ENCODE measurements at regions not wholly inside any gene's neighbourhood (a gene's known extent, or its start where the extent isn't known, plus 50 kb on each side); places are given as distances from the start of the nearest gene placed in this dataset.
"Not testable (repeated sequence)": the region's sequence is repeated elsewhere in the genome, so short reads cannot be mapped to it uniquely, and the experiment has no call there.

DNA sequence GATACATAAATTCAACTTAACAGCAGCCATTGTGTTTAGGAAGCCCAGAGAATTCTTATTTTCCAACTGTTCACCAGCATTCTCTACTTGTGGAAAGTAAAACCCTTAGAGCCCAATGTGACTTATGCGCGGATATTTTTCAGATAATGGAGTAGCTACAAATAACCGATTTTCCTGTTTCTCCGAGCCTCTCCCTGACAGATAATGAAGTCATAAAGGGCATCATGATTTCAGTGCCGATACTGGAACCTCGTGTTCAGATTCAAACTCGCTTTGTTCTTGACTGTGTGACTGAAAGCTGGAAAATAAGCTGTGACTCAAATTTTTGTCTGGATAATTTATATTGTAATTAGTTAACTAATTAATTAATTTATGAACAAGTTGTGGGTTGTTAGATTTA, 228.2 kb downstream of the VAPA start:
- DNase-seq (ENCODE audit: low read depth) = no peak

DNA sequence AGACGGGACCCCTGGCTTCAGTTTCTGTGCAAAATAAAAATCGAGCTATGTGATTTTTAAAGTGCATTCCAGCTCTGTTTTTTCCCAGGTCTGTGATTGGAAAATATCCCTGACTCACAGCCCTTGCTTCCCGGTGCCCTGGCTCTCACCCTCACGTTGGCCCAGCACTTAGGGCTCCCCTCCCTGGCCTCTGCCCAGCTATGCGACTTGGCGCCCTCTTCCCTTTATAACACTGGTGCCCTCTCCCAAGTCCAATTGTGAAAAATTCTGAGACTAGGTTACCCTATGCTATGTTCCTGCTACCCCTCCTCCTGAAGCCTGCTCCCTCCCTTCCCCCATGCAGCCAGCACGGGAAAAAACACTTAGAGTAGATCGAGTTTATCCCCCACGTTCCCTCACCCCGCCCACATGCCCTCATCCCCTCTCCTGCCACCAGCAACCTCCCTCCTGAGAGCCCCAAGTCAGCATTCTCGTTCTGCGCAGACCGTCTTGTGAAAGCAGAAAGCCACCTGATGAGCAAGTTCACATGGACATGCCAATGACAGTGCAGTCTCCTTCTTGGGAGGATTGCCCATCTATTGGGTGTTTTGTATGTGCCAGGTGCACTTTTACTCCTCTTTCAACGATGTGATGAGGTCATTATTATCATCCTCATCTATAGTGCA, 228.8 kb downstream of the VAPA start:
- DNase-seq (ENCODE audit: low read depth) = no peak

DNA sequence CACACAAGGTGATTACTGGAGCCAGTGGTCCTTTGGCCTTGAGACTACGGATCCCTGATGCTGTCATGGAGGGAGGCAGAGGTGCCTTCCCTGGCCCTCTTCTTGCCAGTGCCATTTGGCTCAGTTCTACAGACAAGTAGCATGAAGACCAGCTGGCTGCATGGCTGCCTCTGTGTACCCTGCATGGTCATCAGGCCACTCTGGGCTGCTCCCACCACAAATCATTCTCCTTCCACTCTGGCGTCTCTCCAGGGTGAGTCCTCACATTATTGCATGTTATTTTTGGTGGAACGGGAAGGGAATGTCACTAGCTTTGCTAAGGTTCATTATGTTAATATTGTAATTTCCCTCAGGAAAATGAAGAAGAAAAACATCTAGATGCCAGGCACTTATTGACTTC, 229.8 kb downstream of the VAPA start:
- DNase-seq (ENCODE audit: low read depth) = no peak

DNA sequence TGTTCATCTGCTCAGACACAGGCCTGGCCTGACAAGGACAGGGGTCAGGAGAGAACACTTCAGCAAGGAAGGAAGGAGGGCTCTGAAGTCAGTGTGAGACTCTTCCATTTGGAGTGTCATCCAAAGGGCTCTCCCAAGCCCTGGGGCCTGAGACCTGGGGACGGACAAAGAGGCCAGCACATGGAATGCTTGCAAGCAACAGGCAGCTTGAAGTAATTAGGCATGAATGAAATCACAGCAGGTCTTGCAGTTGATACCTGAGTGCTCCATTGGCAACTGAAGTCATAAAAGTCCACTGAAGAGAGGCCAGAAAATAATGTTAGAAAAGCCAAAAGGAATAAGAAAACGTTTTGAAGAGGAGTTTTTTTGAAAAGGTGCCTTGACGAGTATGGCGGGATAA, 231.7 kb downstream of the VAPA start:
- DNase-seq (ENCODE audit: low read depth) = no peak

DNA sequence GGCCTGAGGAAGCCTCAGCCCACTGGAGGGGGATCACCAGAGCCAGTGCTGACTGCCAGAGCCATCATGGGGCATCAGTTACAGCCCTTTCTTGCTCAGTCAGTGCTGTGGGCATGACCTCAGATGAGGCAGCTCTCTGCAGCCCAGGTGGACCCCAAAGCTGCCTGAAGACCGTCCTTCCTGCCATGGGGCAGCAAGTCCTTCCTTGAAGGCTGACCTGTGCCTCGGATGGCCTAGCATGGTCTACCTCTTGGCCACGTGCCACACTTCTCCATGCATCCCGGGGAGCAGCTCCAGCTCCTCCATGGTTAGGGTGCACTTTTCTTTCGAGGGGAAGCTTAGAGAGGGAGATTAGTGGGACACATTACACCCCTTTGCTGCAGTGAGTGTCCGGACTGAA, 233.4 kb downstream of the VAPA start:
- DNase-seq (ENCODE audit: low read depth) = no peak

DNA sequence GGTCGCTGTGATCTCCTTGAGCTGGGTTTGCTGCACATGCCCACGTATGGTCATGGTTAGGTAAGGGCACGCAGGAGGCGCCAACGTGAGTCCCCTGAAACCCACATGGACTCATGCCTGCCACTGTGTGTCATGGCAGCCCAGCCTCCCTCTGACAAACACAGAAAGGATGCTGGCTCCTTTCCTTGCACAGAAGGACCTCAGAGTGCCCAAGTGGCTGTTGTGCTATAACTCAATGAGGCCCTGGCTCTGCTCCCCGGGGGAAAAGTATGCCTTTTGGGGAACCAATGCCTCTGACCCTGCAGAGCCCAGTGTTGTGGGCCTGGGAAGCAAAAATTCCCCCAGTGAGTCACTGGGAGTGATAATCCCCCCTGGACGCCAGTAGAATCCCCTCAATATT, 233.9 kb downstream of the VAPA start:
- no peak for DNase-seq (ENCODE audit: low read depth)

DNA sequence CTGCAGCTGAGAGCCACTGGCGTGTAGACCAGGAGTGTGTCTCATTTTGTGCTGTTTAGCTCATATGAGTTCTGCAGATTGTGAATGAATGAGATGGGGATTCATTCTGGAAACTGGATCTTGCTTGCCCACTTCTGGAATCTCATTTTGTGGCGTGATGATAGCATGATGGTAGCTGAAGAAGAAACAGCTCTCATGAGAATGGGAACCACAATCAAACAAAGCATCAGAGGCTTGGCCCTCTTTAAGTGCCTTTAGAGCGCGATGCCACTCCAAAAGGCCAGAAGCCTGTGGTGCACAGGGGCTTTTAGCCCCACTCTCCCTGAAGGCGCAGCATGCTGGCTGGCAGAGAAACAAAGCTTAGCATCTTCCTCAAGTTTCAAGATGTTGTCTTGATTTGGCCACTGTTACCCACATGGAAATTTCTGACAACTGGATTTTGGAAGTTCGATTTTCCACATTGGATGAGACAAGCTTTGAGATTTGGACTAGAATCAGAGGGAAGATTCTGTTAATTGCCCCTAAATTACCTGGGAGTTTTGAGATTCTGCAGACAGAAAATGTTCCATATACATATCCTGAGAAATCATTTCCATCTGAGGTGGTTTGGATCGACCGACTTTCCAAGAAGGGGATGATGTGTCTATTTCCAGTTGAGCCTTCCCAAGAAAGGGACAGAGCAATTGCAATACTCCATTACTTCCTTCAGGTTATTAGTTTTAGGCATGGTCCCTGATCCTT, 234.5 kb downstream of the VAPA start:
- DNase-seq (ENCODE audit: low read depth) = no peak

DNA sequence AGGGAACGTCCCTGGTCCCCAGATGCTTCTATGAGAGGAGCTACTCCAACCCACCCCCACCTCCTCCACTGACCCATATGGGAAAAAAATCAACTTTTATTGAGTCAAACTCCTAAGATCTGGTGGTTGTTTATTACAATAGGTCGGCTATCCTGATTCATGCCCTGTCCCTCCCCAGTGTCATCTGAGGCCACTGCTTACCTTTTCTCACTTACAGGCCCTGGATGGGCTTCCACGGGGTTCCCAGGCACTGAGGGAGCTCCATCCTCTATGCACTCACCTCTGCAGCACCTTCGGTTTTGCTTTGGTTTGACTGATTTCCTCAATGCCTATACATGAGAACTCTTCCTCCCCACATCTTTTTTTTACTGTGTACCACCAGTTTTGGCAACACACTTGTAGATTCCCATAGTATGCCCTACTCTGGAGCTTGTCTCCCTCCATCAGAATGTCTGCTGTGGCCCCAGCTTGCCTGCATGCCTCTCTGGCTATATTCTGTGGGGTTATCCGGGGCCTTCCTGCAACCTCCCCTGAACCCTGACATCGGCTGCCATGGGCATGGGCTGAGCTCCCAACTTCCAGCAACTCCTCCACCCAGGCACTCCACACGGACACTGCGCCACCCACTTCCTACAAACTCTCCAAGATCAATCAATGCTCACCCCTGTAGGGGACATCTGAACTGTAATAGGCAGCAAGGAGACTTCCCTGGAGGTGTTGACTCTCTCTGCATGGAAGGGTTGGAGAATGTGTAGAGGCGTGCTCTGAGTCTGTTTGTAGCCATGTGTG, 236.1 kb downstream of the VAPA start:
- no peak for DNase-seq (ENCODE audit: low read depth)

DNA sequence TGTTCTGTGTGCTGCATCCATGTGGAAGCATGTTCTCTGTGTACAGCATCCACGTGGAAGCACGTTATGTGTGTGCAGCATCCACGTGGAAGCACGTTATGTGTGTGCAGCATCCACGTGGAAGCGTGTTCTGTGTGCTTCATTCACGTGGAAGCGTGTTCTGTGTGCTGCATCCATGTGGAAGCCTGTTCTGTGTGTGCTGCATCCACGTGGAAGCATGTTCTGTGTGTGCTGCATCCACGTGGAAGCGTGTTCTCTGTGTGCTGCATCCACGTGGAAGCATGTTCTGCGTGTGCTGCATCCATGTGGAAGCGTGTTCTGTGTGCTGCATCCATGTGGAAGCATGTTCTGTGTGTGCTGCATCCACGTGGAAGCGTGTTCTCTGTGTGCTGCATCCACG, 236.8 kb downstream of the VAPA start:
- DNase-seq (ENCODE audit: low read depth) = not testable (repeated sequence)

DNA sequence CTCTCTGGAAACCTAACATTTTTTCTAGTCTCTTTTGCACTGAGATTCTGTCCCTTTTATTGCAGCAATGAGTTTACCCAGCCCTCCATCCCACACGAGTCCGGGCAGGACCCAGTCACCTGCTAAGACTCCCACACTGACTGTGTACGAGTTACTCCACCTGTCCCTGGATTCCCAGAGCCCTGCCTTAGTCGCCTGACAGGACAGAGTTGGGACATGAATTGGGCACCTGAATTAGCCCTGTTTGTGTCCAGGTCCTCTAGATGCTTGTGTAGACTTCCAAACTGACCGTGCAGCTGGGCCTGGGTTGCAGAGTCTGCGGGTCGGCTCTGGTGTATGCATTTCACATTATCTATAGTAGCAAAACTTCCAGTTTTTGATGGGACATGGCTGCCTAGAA, 238.7 kb downstream of the VAPA start:
- no peak for DNase-seq (ENCODE audit: low read depth)

DNA sequence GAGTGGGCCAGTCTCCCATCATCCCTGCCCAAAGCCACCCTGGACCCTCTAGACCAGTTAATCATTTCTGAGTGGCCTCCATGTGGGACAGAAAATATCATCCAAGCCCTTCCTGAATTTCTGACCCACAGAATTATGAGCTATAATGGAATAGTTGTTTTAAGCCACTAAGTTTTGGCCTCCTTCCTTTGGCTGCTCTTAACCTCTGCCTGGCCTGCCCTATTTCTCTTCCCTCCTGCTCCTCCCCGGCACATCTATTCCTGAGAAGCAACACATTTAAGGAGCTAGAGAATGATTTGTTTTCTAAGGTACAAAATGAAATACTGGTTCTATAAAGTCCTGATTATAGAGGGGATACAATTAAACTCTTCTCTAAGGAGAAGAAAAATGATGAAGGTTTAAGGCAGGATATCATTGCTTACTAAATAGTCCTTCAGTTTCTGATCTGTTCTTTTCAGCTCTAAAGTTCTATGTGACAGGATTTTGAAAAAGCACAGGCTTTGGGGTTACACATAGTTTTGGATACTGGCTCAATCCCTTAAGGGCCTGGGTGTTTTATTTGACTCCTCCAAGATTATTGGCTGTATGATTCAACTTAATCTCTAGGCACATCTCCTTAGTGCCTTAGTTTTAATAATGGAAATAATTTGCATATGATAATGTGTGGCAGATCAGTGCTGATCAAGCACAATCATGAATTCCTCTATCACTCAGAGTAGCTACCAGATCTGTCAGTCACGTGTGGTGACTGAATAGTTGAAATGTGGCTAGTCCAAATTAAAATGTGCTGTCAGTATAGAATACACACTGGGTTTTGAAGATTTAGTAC, 240.3 kb downstream of the VAPA start:
- no peak for DNase-seq (ENCODE audit: low read depth)

DNA sequence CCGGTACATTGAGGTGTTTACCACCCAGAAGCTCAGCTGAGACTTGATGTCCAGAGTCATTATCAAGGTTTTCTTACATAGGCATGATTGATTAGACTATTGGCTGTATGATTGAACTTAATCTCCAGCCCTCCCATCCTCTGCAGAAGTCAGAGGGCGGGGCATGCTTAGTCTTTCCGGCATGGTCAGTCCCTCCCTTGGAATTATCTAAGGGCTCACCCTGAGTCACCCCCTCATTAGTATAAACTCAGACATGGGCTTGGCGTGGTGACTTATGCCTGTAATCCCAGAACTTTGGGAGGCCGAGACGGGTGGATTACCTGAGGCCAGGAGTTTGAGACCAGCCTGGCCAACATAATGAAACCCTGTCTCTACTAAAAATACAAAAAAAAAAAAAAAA, 243.9 kb downstream of the VAPA start:
- DNase-seq (ENCODE audit: low read depth) = no peak

DNA sequence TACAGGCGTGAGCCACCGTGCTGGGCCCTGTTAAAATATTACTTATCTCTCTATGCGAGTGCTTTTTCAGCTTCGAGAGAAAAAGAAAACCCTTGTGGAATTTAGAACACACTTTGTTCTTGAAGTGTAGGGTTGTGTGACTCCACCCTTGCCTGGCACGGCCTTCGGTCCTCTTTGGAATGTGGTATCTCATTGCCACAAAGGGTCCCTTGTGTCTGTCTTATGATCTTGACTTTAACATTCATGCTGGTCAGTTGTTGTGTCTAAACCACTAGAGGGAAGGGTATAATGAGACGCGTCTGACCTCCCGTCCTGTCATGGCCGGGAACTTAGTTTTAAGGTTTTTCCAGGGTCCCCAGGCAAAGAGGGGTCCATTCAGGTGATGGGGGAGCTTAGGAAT, 246.4 kb downstream of the VAPA start:
- DNase-seq (ENCODE audit: low read depth) = no peak

DNA sequence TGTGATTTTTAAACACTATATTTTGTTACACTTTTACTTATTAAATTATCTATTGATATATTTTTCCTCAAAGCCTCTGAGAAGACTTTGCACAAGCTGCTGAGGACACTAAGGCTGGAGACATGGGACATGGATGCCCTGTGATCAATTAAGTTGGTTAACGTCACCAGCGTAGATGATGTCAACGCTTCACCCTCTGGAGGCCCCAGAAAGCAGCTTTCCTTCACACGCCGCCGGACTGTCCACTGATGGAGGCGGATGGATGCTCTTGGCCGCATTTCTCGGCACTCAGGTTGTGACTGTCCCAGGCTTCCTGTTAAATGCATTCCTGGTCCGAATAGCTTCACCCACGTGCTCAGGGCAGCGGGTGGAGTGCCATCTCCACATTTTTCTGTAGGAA, 247.5 kb downstream of the VAPA start:
- DNase-seq (ENCODE audit: low read depth) = no peak

DNA sequence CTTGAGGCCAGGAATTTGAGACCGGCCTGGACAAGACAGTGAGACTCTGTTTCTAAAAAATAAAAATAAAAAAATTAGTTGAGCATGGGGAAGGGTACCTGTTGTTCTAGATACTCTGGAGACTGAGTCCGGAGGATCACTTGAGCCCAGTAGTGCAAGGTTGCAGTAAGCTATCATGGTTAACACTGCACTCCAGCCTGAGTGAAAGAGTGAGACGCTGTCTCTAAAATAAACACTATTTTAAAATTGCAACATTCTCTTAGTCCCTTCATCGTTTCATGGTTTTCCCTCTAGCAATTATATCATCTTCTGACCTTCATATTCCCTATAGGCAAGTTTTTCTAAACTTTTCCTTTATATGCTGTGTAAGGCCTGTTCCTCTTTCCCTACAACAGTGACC, 248.5 kb downstream of the VAPA start:
- no peak for DNase-seq (ENCODE audit: low read depth)

DNA sequence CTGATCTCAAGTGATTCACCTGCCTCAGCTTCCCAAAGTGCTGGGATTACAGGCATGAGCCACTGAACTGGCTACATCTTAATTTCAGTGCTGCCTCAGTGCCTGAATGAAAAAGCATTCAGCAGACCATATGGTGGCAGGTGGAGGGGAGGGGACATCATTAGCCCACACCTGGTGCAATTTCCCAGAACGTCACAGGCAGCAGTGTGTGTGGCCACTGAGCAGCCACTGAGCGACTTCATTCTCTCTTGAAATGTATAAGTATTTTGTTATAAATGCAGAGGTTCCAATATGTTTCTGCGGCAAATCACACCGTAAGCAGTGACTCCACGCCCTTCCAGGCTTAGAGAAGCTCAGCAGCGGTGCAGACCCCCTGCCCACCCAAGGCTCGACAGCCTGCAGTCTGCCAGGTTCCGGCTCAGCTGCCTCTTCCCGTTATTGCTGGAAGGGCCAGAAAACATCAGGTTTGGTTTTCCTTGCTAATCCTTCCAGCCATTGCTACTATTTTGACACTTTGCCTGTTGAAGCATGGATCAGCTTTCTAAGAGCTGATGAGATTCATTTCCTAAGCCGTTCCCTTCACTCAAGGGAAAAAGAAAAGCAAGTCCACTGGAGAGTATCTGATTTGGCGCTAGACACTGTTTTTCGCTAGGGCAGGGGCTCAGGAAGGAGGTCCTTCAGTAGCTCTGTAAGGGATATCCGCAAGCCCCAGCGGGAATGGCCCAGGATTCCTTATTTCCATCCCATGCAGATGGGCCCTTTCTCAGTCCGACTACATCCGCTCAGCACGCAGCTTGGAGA, 250.7 kb downstream of the VAPA start:
- no peak for DNase-seq (ENCODE audit: low read depth)

DNA sequence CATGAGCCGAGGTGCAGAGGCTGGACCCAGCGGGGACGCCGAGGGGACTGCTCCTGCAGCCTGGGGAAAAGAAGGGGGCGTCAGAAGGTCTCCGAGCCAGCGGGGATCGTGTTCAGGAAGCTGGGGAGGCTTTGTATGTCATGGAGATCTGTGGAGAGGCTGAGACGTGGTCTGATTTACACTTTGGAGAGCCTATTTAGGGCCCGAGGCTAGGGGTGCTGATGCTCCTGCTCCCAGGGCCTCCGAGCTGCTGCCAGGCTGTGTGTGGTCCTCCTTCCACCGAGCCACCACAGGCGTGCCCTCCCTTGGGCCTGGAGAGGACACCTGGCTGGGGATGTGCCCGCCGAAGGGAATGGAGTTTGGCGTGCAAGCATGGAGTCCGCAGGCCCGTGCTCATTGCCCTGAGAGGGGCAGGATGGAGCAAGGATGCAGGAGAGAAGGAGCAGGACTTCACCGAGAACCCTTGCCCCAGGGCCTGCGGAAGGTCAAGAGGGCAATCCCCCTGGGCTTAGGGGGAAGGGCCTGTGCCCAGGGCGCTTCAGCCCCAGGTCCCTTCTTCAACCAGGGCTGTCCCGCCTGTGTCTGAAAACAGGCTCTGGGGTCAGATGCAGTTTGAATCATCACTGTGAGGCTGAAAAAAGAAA, 252.5 kb downstream of the VAPA start:
- DNase-seq (ENCODE audit: low read depth) = no peak

DNA sequence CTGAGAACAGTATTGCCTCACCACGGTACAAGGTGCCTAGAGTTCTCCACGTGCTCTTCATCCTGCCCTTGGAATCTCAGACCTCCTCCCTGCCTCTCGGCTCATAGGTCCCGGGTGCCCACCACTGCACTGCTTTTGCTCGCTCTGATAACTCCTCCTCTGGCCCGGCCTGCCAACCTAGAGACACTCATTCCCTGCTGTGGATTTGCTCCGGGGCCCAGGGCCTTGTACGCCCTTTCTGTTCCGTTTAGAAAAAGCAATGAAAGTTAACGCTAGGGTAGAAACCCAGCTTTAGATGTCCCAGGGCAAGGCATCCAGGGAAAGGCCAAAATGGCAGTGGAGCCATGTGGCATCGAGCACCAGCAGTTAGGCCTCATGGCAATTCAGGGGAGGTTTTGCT, 253.9 kb downstream of the VAPA start:
- DNase-seq (ENCODE audit: low read depth) = no peak

DNA sequence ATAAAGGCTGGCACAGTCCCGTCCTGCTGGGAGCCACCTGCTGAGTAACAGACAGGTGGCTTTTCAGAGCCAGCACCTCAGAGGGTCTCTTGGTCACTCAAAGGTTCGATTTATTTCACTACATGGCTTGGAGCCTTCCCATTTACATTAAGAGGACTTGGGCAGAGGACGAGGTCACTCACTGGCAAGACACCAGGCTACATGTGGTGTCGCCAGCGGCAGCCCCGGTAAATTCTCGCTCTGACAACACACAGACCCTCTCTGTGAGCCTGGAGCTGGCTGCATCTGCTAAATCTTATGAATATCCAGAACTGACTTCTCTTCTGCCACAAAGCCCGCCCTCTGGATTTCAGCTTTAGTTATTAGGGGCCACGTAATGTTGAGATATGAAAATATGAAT, 254.7 kb downstream of the VAPA start:
- no peak for DNase-seq (ENCODE audit: low read depth)

DNA sequence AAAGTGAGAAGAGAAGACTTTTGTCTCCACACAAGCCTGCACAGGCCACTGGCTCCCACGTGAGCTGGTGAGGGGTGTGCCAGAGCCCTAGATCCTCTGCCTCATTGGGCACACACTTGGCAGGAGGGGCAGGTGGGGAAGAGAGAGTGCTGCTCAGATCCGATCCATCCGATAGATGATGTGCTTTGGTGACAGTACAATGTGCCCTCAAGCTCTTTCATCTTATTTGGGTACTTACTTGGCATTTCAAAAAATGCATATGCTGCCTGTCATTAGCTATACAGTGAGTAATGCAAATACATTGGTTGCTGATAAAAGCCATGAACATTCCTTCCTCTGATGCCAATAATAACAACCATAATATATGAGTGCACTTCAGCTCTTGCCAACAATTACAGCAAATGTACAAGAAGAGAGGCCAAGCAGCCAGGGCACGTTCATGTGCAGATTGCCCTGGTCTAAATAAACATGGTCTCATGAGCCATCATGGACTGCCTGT, 255.3 kb downstream of the VAPA start:
- no peak for DNase-seq (ENCODE audit: low read depth)

DNA sequence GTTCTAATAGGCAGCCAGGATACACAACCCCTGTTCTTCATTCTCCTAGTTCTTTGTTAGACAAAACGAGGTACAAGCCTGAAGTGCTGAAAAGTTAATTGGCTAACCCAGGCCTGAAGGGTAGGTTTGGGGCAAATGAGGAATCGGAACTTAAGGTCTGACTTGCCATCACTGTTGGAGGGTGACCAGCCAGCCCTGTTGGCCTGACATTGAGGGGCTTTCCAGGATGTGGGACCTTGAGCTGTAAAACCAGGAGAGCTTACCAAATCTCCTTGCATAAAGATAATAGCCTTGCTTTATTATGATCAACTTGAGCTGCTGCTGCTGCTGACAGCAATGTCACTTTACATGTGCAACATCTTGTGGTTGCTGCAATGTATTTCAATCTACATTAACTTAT, 256.0 kb downstream of the VAPA start:
- DNase-seq (ENCODE audit: low read depth) = no peak

Data from activated gamma-delta T cell treated with anti-CD3 and anti-CD28 coated beads, Interleukin-2, amount 50 U/mL, for 16 hours (primary cell).